Neural crest cell (in vitro differentiated cells): ENCODE measurements at regions not wholly inside any gene's neighbourhood (a gene's known extent, or its start where the extent isn't known, plus 50 kb on each side); places are given as distances from the start of the nearest gene placed in this dataset.

Experiments
- DNase-seq: peaks from one replicate; pipeline ENCODE4 v3.0.0; 2021; ENCODE audit warnings: low read depth, mixed read lengths, low spot score
- H3K27ac Mint-ChIP-seq: one replicate; pipeline ENCODE4 v1.8.0; 2021; ENCODE audit warnings: mild to moderate bottlenecking, mixed read lengths; ENCODE audit not compliant: unreplicated experiment
- H3K27me3 Mint-ChIP-seq: 2 replicates; pipeline ENCODE4 v1.8.0; 2021; ENCODE audit warnings: low read depth, mild to moderate bottlenecking, mixed read lengths
- H3K36me3 Mint-ChIP-seq: 2 replicates; pipeline ENCODE4 v1.8.0; 2021; ENCODE audit warnings: low read depth, mild to moderate bottlenecking, mixed read lengths
- H3K4me1 Mint-ChIP-seq: 2 replicates; pipeline ENCODE4 v1.8.0; 2021; ENCODE audit warnings: mixed read lengths
- H3K4me3 Mint-ChIP-seq: one replicate; pipeline ENCODE4 v1.8.0; 2021; ENCODE audit warnings: mild to moderate bottlenecking, mixed read lengths
- H3K9me3 Mint-ChIP-seq: 2 replicates; pipeline ENCODE4 v1.8.0; 2021; ENCODE audit warnings: mixed read lengths
- CTCF ChIP-seq: fragments of 200-600 bp; sonication (generic); conservative IDR thresholded peaks from 2 replicates; pipeline ENCODE4 v1.5.0; 2021; ENCODE audit warnings: antibody characterized with exemption, mild to moderate bottlenecking

DNA sequence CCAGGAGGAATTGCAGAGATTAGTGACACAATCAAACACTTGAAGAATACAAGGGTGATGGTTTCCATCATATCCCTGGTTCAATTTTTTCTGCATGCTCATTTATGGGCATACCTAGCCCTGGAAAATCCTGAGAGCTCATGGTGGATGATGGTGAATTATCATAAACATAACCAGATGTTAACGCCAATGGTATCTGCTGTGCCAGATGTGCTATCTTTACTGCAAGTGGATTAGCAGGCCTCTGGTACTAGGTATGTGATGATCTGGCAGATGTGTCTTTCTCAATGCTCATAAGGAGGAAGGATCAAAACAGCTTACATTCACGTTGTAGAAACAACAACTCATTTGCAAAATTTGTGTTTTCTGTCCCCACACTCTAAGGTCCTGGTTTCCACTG is 150.5 kb downstream of the FZD1 start:
- TF ChIP-seq CTCF, result no peak
- no peak overlapping the region for H3K27ac Mint-ChIP-seq
- peaks cover 2% of the 10 kb centered on the region for H3K9me3 Mint-ChIP-seq
- H3K36me3 Mint-ChIP-seq, result no peaks in the 10 kb centered on the region
- no peaks in the 10 kb centered on the region for H3K4me1 Mint-ChIP-seq
- H3K27me3 Mint-ChIP-seq, result no peaks in the 10 kb centered on the region
- no peak for DNase-seq
- H3K4me3 Mint-ChIP-seq, result no peak overlapping the region

DNA sequence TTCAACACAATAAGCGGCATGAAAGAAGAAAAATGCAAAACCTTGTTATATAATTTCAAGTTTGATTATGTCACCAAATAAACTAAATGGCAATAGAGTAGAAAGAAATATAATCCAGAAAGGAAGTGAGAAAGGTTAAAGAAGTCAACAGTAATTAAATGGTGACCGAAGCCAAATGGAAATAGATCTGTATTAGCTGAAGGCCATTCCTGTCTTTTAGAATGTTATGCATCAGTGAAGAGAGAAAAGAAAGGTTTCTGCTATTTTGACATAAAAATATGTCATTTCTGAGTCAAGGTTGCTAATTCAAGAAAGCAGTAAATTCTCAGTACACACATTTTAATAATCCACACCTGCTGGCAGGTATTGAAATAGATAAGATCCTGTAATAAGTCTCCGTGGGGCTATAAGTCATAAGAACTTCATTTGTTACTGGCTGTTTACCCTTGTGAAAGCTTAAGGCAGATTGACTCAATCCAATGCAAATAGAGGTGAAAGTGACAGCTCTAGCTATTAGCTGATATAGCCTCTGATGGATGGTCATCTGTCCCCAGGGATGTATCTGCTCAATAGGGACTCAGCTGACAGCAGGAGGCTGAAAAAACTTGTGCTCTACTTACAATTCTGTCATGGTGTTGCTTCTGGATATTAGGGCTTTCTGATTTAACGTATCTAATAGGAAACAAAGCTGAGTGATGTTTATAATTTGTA is 152.1 kb downstream of the FZD1 start:
- Mint-ChIP-seq H3K27ac (no peak overlapping the region), H3K4me1 (peaks cover 6% of the 10 kb centered on the region)
- DNase-seq, result no peak

DNA sequence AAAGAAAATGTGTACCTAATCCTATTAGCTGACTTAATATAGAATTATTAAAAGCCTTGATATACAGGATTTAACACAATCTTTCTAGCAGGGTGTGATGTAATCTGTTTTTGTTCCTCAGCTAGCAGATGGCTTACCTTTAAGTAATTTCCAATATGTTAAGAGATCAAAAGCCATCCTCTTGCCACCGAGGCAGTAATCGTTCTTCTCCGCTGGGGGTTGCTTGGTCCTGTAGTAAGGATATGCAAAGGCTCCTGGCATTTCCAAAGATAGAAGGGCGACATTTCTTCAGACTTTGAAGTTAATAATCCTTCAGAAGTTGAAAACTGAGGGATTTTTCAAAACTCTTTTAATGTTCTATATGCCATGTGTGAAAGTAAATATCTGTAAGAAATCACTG is 156.4 kb downstream of the FZD1 start:
- Mint-ChIP-seq H3K27me3 (no peaks in the 10 kb centered on the region), H3K36me3 (no peaks in the 10 kb centered on the region), H3K27ac (no peak overlapping the region), H3K9me3 (peaks cover 2% of the 10 kb centered on the region), H3K4me1 (peaks cover 6% of the 10 kb centered on the region), H3K4me3 (no peak overlapping the region)
- no peak for TF ChIP-seq CTCF
- DNase-seq, result no peak

More for the DNA sequence above, 152.1 kb downstream of the FZD1 start:
- Mint-ChIP-seq H3K36me3 (no peaks in the 10 kb centered on the region), H3K9me3 (peaks cover 2% of the 10 kb centered on the region), H3K27me3 (no peaks in the 10 kb centered on the region), H3K4me3 (no peak overlapping the region)
- TF ChIP-seq CTCF, result no peak

DNA sequence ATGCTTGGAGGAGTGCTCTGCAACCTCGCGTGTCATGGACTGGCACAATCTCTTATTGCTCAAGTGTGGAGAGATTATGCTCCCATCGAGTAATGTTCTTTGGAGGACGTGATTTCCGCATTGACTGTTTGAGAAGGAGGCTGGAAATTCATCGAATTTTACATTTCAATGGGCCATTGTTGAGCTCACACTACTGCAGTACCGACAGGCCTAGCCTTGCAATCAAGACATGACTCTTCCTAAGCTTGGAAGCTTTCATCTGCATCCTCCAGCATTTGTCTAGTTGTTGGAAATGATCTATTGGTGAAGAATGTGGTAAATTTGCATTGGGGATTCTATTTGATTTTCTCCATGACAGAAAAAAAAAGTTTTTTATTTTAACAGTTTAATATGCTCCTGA is 156.8 kb downstream of the FZD1 start:
- no peak for TF ChIP-seq CTCF
- no peak overlapping the region for H3K27ac Mint-ChIP-seq
- H3K27me3 Mint-ChIP-seq, result no peaks in the 10 kb centered on the region
- H3K4me3 Mint-ChIP-seq, result no peak overlapping the region
- H3K9me3 Mint-ChIP-seq, result peaks cover 2% of the 10 kb centered on the region
- DNase-seq, result no peak
- H3K36me3 Mint-ChIP-seq, result no peaks in the 10 kb centered on the region
- H3K4me1 Mint-ChIP-seq, result peaks cover 6% of the 10 kb centered on the region

GRCh38 chr7:91424371-91424770 is 160.1 kb downstream of the FZD1 start:
- no peaks in the 10 kb centered on the region for H3K36me3 Mint-ChIP-seq
- no peak overlapping the region for H3K4me3 Mint-ChIP-seq
- peaks cover 11% of the 10 kb centered on the region for H3K4me1 Mint-ChIP-seq
- no peaks in the 10 kb centered on the region for H3K27me3 Mint-ChIP-seq
- TF ChIP-seq CTCF, result no peak
- H3K9me3 Mint-ChIP-seq, result no peaks in the 10 kb centered on the region
- no peak for DNase-seq
- no peak overlapping the region for H3K27ac Mint-ChIP-seq
